CD4-positive, alpha-beta T cell treated with Interleukin-17A for 4 hours (primary cell): ENCODE measurements at regions not wholly inside any gene's neighbourhood (a gene's known extent, or its start where the extent isn't known, plus 50 kb on each side); places are given as distances from the start of the nearest gene placed in this dataset.
"Not testable (repeated sequence)": the region's sequence is repeated elsewhere in the genome, so short reads cannot be mapped to it uniquely, and the experiment has no call there.

Experiments
- DNase-seq: peaks from one replicate; pipeline ENCODE4 v3.0.0-alpha.2; 2020; ENCODE audit warnings: mixed read lengths

DNA sequence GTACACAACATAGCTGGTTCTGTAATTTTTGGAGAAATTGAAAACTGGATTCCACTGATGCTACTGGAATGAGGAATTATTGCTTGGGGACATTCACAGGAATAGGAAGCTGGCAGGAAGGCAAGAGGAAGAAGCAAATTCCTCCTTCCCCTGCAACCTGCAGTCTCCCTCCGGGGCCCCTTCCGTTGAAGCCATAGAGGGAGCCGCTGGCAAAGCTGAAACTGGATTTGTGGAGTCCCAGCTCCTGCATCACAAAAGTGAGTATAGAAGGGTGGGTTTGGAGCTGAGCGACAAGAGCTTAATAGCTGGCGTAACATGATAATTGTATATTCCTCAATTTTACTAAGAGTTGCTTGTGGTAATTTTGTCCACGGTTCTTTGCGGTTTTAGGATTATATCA, 190.8 kb downstream of the ADRA2A start:
- no peak for DNase-seq

DNA sequence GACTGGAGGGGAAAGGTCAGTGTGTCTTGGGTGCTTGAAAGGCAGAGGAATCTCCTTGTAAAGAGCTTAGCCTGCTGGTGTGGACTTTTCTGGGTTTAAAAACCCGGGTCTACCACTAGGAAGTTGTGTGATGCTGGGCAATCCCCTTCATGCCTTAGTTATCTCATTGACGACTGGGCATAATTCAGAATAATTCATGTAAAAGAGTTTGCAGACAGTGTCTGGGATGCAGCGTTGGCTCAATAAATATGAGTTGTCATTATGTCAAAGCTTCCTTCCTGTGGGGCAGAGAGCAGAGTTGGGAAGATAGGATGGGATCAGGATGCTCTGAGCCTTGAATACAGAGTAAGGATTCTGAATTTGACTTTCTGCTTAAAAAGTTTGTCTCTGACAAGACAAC, 196.4 kb downstream of the ADRA2A start:
- DNase-seq, result no peak

DNA sequence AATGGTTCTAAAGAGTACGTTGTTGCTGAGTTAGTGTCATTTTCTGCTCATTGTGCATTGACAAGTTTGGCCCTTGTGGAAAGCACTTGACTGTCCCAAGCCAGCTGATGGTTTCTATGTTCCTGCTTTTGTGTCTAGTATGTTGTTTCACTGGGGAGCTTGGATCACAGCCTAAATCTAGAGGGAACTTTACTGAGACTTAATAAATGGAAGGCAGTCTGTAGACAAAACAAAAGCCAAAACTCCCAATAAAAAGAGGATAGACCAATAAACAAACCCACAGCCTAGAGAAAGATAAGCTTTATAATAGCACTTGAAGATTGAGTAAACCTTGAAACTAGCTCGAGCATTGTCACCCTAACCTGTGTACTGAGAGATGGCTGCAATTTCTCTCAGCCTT, 196.8 kb downstream of the ADRA2A start:
- DNase-seq, result no peak

DNA sequence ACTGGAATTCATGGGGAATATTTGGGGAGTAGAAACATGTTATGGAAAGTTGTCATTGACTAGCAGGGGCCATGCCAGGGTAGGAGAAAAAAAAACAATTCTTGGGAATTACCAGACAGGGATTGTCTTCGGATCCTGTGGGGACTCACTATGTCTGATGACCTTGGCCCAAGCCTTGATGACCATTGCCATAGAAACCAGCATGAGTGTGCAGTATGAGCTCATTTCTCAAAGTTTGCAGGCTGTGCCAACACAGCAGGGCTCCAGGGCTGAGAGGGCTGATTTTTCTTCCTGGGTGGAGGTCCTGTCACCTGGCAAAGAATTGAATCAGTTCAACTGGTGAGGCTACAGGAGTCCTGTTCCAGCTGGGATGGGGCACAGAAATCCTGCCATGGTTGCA, 198.3 kb downstream of the ADRA2A start:
- DNase-seq, result no peak

DNA sequence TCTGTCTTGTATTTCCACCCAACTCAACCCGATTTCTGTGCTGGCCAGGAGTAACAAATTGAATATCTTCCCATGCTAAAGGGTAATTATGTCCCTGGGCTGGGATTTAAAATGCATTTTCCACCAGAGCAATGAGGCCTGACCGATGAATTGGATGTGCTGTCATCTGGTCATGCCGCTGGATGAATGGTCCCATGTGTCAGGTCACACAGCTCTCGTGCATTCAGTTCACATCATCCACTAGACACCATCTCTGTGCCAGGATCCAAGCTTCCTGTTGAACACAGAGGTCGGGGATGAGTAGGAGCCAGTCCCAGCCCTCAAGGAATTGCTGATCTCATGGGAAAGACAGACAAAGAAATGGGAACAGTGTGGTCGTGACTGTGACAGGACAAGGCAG, 200.8 kb downstream of the ADRA2A start:
- DNase-seq, result no peak

DNA sequence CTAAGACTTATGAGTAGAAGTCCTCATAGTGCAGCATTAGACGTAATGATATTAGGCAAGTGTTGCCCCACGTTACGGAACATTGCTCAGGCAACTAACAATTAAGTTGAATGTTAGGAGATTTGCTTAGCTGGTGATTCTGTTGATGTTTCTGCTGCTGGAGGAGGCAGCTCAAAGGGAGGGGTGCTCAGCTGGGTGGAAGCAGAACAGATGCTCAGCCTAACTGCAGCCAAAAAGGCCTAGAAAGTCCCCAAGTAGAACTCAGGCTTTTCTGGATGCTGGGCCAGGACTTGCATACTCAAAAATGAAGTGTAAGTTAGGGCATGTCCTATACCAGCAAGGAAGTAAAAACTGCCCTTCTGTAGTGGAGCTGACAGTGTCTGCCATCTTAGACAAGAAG, 201.4 kb downstream of the ADRA2A start:
- no peak for DNase-seq

DNA sequence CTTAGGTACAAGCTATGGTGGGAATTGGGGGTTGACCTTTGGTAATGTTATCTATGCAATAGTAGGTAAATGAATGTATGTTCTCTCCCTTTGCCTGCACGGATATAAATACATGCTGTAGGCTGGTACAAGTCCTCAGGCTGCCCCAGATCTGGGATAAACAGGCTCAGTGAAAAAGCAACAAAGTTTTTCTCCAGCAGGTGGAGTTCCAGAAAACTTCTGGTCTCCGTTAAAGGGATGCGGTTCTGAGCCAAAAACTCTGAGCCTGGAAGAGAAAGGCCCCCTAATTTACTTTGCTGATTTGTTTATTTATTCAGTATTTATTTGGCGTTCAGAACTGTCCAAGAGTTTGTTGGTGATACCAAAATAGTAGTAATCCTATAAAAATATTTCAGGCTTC, 204.7 kb downstream of the ADRA2A start:
- DNase-seq, result no peak

DNA sequence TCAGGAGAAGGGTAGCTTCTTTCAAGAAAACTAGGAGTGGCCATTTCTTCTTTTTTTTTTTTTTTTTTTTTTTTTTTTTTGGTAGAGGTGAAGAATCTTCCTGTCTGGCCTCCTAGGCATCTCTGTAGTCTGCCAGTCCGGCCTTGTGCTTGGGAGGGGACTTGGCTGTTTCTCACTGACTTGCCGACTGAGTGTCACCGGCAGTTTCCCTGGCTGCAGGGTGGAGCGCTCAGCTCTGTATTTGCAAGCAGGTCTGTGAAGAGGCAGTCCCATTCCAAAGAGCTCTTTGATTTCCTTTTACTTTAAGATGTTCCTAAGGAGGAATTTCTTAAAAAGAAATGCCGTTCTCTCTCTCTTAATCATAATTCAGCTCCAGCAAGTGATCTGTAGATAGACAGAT, 212.6 kb downstream of the ADRA2A start:
- DNase-seq, result no peak

DNA sequence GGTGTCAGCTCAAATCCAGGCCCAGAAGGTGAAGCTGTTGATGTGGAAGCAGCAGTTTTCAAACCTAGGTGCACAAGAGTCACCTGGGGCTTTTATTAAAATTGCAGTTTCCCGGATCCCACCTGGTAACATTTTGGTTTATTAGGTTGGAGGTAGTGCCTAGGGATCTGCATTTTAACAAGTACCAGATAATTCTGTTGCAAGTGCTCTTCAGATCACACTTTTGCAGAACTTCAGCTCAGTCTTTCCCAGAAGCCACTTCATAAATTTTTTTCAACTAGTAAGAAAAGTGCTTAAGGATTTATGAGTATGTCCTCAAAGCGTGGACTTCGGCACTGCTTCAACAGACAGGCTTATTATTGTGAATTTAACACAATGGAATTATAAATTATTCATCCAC, 213.8 kb downstream of the ADRA2A start:
- no peak for DNase-seq

DNA sequence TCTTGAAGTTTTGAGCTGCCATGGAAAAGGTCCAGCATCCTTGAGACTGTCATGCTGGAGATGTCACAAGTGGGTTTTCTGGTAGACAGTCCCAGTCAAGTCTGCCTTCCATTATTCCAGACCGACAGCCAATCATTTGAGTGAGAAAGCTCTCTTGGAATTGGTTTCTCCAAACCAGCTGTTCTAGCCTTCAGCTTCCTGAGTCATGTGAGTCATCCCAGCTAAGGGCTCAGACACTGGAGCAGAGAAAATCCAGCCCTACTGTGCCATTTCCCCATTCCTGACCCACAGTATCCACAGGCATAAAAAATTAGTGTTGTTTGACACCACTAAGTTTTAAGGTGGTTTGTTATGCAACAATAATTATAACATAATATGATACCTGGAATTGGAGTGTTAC, 219.0 kb downstream of the ADRA2A start:
- no peak for DNase-seq

DNA sequence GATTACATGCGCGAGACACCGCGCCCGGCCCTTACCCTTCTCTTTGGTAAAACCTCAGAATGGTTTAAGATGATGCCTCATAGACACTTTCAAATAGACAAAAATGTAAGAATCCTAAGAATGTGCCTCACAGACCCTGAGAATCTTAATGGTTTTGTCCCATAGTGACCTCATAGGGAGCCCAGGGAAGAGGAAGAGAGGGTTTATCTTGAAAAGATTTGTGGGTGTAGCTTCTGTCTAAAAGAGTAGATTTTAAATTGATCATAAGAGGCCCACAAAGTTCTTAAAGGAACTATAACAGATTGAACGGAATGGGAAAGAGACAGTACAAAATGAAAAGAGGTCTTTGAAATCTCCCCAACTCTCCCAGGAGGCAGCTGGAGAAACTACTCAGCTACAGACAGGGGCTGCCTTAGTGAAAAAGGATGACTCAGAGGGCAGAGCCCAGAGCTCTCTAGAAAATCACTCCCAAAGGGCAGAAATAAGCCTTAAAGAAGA, 220.6 kb downstream of the ADRA2A start:
- DNase-seq, result no peak

DNA sequence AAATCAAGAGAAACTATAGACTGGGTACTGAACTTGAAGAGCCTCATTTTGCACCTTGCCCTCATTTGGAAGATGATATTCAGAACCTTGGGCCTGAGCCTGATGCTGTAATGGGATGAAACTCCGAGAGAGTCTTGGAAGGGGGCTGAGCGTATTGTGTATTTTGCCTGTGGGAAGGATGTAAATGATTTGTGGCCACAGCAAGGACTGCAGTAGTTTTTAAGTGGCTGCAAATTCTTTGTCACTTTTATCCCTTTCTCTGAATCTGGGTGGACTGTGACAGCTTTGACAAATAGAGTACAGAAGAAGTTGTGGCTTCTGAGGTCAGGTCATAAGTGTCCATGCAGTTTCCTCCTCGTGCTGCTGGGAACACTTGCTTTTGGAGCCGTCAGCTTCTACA, 221.2 kb downstream of the ADRA2A start:
- no peak for DNase-seq

DNA sequence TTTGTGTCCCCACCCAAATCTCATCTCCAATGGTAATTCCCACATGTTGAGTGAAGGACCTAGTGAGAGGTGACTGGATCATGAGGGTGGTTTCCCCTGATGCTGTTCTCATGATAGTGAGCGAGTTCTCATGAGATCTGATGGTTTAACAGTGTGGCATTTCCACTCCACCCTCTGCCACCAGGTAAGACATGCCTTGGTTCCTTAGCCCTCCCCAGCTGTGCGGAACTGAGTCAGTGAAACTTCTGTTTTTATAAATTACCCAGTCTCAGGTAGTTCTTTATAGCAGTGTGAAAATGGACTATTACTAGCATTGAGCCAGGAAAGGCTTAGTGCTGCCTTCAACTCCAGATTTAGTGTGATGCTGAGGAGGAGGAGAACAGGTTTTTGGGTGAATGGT, 222.2 kb downstream of the ADRA2A start:
- no peak for DNase-seq

DNA sequence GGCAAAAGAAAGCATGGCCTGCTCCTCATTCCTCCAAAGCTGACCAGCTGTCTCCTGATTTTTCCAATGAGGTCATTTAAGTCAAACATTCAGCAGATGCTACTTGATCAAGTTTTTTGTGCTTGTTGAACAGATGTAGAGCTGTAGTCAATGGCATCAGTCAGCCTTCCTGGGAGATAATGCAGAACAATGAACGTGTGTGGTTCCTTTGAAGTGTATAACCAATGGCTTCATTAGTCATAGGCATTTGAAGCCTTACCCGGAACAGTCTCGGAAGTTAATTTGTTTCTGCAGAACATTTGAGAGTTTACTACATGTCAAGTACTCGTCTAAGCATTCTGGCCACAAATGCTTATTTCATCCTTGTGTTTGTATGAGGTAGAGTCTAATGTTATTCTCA, 227.1 kb downstream of the ADRA2A start:
- DNase-seq, result no peak

DNA sequence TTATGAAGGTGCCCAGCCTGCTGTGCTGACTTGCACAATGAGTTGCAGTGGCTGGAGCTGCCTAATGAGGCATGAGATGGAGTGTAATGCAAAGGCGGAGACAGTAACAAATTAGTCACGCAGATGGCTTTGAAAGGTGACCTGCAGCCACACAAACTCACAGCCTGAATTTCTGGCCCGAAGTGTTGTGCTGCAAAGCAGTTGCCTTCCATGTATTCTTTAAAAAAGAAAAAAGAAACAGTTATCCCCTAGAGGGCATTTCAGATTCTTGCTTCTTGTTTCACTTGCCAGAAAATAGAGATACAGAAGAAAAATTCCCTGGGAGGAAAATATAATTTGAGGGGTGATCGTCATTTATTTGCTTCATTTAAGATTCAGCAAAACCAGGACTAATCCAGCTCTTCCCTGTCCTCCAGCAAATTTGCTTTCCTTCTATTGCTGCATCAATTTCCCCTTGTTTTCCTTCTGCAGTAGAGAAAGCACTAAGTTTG, 239.9 kb downstream of the ADRA2A start:
- DNase-seq, result no peak

DNA sequence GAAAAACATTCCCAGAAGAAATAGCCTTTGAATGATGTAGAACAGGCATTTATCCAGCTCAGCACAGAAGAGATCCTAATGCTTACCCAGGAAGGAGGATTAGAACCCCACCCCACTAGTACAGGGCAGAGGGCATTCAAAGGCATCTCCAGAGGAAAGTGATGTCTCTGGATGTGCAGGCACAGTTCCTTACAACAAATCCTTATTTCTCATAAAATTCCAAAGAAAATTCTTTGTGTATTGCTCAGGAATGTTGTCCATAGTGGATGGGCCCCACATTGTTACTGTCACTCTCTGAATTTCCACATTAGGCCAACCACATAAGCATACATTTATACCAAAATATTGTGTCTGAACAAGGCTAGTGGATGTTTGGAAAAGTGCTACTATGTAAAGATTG, 243.0 kb downstream of the ADRA2A start:
- DNase-seq, result no peak

DNA sequence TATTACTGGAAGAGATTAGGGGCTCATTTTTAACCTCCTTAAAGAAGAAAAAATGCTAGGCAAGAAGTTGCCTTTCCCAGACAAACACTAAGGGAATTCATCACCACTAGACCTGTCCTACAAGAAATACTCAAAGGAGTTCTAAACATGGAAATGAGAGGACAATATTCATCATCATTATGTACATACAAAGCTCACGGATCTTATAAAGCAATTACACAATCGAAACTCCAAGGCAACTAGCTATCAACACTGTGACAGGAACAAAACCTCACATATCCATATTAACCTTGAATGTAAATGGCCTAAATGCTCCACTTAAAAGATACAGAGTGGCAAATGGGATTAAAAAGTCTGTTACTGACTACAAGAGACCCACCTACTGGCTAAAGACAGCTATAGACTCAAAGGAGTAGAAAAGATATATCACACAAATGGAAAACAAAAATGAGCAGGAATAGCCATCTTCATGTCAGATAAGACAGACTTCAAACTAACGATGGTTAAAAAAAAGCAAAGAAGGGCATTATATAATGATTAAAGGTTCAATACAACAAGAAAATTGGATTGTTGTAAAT, 246.6 kb downstream of the ADRA2A start:
- DNase-seq, result no peak

DNA sequence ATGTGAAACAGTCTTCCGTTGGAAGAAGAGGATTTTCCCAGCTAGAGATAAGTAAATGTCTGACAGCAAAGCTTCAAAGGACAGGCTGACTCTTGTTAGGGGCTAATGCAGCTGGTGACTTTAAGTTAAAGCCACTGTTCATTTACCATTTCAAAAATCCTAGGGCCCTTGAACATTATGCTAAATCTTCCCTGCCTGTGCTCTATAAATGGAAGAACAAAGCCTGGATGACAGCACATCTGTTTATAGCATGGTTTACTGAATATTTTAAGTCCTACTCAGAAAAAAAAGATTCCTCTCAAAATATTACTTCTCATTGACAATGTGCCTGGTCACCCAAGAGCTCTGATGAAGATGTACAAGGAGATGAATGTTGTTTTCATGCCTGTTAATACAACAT, 255.3 kb downstream of the ADRA2A start:
- not testable (repeated sequence) for DNase-seq

DNA sequence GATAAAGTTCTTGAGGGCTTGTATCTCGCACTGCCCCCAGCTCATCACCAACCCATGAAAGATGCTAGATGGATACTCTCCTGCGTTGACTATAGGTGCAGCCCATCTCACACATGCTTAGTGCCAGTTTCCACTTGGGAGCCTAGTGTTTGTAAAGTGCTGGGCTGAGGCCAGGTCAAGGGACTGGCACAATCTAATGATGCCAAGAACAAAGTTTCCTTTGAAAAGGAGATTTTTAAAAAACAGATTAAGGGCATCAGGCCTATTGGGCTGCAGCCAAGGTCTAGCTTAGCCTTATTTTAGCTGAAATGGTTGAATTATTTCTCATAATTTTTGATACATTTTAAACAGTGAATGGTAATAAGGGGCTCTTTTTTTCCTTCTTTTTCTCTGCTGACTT, 259.0 kb downstream of the ADRA2A start:
- no peak for DNase-seq

DNA sequence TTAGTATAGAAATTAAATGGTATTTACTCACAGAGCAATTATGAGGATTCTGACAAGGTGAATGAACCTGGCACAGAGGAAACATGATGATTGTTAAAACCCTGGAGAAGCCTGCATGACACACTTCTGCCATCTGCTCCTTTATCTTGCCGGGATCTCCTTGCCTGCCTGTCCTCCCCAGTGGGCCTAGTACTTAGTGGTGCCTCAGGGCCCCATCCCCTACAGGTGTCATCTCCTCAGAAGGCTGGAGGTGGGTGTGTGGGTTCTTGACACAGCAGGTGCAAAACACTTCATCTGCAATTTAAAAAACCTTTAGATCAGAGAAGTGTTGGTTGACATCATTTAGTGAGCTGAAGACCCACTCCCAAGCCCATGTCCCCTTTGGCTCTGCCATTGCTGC, 261.2 kb downstream of the ADRA2A start:
- DNase-seq, result no peak

DNA sequence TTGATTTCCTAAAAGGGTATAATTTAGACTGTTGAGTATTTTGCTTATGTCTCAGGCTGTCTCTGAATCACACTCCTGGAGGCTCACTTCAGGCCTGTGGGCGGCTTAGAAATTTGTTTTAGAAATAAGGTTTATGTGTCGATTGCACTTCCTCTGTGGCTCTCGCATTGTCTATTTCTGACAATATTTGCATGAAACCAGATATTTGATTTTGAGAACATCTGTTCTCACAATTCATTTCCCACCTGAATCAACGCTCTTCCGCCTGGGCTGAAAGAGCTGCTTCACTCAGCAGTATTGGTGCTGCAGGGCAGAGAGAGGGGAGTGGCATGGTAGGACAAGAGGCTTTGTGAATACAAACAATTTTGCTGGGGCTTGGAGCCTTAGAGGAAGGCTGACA, 262.0 kb downstream of the ADRA2A start:
- DNase-seq, result no peak

DNA sequence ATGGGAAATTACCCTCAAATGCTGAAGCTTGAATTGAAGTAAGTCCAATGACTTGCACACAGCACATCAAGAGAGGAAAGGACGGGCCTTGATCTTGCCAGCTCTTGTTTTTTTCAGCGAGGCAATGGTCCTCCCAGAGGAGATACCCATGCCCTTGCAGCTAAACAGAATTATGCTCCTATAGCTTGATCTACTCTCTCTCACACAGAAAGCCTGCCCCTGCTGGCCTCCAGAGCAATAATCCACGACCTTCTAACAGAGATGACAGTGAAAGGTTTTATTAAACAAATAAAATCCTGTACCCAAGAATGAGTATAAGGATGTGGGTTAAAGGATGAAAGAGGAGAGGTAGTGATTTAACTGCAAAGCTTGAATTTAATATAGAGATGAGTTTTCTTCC, 268.0 kb downstream of the ADRA2A start:
- no peak for DNase-seq

DNA sequence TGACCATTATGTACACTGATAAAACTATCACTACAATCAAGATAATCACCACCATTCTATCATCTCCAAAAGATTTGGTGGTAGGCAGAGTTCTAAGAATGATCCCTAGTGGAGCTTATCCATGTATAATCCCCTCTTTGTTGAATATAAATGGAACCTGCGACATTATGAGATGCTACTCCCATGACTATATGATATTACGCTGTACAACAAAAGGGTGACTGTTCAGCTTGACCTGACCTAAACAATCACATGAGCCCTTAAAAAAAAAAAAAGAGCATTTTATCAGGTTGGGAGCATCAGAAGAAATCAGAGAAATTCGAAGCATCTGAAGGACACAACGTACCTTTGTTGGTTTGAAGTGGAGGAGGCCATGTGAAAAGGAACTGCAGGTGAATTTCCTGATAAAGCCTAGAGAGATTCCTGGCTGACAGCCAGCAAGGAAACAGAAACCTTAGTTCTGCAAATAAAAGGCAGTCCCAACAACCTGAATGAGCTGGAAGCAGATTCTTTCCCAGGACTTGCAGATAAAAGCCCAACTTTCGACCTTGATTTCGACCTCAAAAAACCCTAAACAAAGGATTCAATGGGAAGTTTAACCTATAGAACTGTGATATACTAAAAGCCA, 270.7 kb downstream of the ADRA2A start:
- no peak for DNase-seq

DNA sequence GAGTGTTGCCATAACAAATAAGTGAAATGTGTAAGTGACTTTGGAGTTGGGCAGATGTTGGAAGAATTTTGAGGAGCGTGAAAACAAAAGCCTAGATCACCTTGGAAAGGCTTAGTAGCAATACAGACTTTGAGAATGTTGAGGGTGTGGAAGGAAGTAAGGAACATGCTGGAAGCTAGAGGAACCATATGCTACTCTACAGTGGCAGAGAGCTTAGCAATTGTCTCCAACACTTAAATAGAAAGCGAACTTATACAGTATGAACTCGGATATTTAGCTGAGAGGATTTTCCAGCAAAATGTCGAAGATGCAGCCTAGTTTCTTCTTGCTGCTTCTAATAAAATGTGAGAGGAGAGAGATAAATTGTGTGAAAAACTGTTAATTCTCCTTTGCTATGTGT, 271.2 kb downstream of the ADRA2A start:
- DNase-seq, result no peak

DNA sequence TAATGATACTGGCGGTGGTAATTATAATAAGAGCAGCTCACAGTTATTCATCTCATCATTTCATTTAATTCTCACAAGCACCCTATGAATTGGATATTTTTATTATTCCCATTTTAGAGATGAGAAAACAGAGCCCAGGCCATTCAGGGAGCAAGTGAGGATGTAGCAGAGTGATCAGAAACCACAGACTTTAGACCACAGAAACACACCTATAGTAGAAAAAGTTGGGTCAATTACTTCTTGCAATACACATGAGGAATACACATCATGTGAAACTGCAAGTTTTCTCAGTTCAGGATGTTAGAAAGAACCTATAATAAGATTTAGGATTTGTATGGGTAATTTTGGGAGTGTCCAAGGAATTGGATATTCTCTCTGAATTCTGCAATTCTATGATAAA, 278.0 kb downstream of the ADRA2A start:
- DNase-seq, result no peak
